IMR-90 (cell line): ENCODE measurements at regions not wholly inside any gene's neighbourhood (a gene's known extent, or its start where the extent isn't known, plus 50 kb on each side); places are given as distances from the start of the nearest gene placed in this dataset.

Experiments used
- ATAC-seq: fragments of 200-7000 bp; cut with Tn5 transposase; 2 replicates; pipeline ENCODE4 v1.9.1; 2020; ENCODE audit warnings: low read depth, mild to moderate bottlenecking, moderate library complexity
- BruUV-seq: library from RNA; stranded (reverse); fragments of 400-500 nt; replicated peaks from 2 replicates; lab custom pipeline; 2021; lab: Mats Ljungman, UMichigan
- CTCF ChIA-PET: fragments of 300-600 bp; formaldehyde crosslinking; extraction: SDS; loops from one replicate; lab custom pipeline; 2021; ENCODE audit warnings: antibody characterized with exemption; lab: Yijun Ruan, JAX
- POLR2A ChIA-PET: fragments of 300-600 bp; sonication (Branson Sonifier 250); formaldehyde crosslinking; loops from one replicate; lab custom pipeline; 2022; ENCODE audit warnings: antibody characterized with exemption; ENCODE audit not compliant: unreplicated experiment; lab: Charles Lee
- DNase-seq: peaks from one replicate; pipeline ENCODE4 v3.0.0; 2013
- H2AFZ ChIP-seq: replicated peaks from 2 replicates; pipeline ENCODE3; 2013; ENCODE audit warnings: low read length, mild to moderate bottlenecking; ENCODE audit not compliant: poor library complexity
- H2AK5ac ChIP-seq: 2 replicates; pipeline ENCODE4 v1.6.1; 2013; ENCODE audit warnings: low read depth, low read length, inconsistent platforms
- H2AK9ac ChIP-seq: replicated peaks from 2 replicates; pipeline ENCODE3; 2013; ENCODE audit warnings: mild to moderate bottlenecking, low read depth, low read length, moderate library complexity; ENCODE audit not compliant: poor library complexity
- H2BK120ac ChIP-seq: 2 replicates; pipeline ENCODE4 v1.6.1; 2013; ENCODE audit warnings: low read depth, low read length, inconsistent platforms
- H2BK15ac ChIP-seq: 3 replicates; pipeline ENCODE4 v1.6.1; 2013; ENCODE audit warnings: low read depth, low read length, inconsistent platforms
- H2BK20ac ChIP-seq: 2 replicates; pipeline ENCODE4 v1.6.1; 2013; ENCODE audit warnings: low read depth, mild to moderate bottlenecking, inconsistent platforms, low read length, moderate library complexity
- H2BK5ac ChIP-seq: 2 replicates; pipeline ENCODE4 v1.6.1; 2013; ENCODE audit warnings: mild to moderate bottlenecking, low read depth, low read length, inconsistent platforms; ENCODE audit not compliant: poor library complexity, severe bottlenecking
- H3K14ac ChIP-seq: replicated peaks from 2 replicates; pipeline ENCODE4 v1.6.1; 2013; ENCODE audit warnings: low read depth, low read length, inconsistent platforms
- H3K18ac ChIP-seq: 2 replicates; pipeline ENCODE4 v1.6.1; 2013; ENCODE audit warnings: low read depth, low read length, control low read depth
- H3K23ac ChIP-seq: 2 replicates; pipeline ENCODE4 v1.6.1; 2013; ENCODE audit warnings: low read depth, low read length, inconsistent platforms
- H3K27ac ChIP-seq: 2 replicates; pipeline ENCODE4 v1.5.1; 2013; ENCODE audit warnings: mild to moderate bottlenecking, control low read depth, low read length; ENCODE audit not compliant: insufficient read depth
- H3K27me3 ChIP-seq: 2 replicates; pipeline ENCODE4 v1.6.1; 2013; ENCODE audit warnings: low read length; ENCODE audit not compliant: control insufficient read depth, insufficient read depth
- H3K36me3 ChIP-seq: 2 replicates; pipeline ENCODE4 v1.6.1; 2013; ENCODE audit warnings: low read length, mixed read lengths; ENCODE audit not compliant: control insufficient read depth, insufficient read depth
- H3K4ac ChIP-seq: 2 replicates; pipeline ENCODE4 v1.6.1; 2013; ENCODE audit warnings: low read depth, low read length, inconsistent platforms
- H3K4me1 ChIP-seq: 2 replicates; pipeline ENCODE4 v1.6.1; 2013; ENCODE audit warnings: low read length, mixed read lengths; ENCODE audit not compliant: control insufficient read depth, insufficient read depth
- H3K4me2 ChIP-seq: 2 replicates; pipeline ENCODE4 v1.6.1; 2013; ENCODE audit warnings: low read depth, mild to moderate bottlenecking, control low read depth, low read length, moderate library complexity
- H3K4me3 ChIP-seq: 2 replicates; pipeline ENCODE4 v1.5.1; 2013; ENCODE audit warnings: low read depth, mild to moderate bottlenecking, control low read depth, low read length, moderate library complexity; ENCODE audit not compliant: insufficient read depth
- H3K56ac ChIP-seq: 2 replicates; pipeline ENCODE4 v1.6.1; 2013; ENCODE audit warnings: low read length, inconsistent platforms; ENCODE audit not compliant: insufficient read depth; ENCODE audit errors: extremely low read depth
- H3K79me1 ChIP-seq, 2 experiments: 2 replicates each; pipeline ENCODE4 v1.6.1; 2013; ENCODE audit warnings: low read length in 2 of 2, inconsistent platforms in 1 of 2, low read depth in 1 of 2
- H3K9ac ChIP-seq: 2 replicates; pipeline ENCODE4 v1.6.1; 2013; ENCODE audit warnings: low read depth, low read length, control low read depth
- H3K9me1 ChIP-seq: 2 replicates; pipeline ENCODE4 v1.6.1; 2013; ENCODE audit warnings: low read length, inconsistent platforms; ENCODE audit not compliant: insufficient read depth
- H3K9me3 ChIP-seq: 2 replicates; pipeline ENCODE4 v1.6.1; 2013; ENCODE audit warnings: low read length; ENCODE audit not compliant: control insufficient read depth, insufficient read depth
- H4K20me1 ChIP-seq: 2 replicates; pipeline ENCODE4 v1.6.1; 2013; ENCODE audit warnings: low read length, inconsistent platforms; ENCODE audit not compliant: insufficient read depth
- H4K5ac ChIP-seq: 2 replicates; pipeline ENCODE4 v1.6.1; 2013; ENCODE audit warnings: mild to moderate bottlenecking, low read depth, low read length, control low read depth
- H4K8ac ChIP-seq, 2 experiments: 2 replicates each; pipeline ENCODE4 v1.6.1; 2013; ENCODE audit warnings: low read depth in 2 of 2, low read length in 2 of 2, control low read depth in 1 of 2, inconsistent platforms in 1 of 2
- H4K91ac ChIP-seq: 2 replicates; pipeline ENCODE4 v1.6.1; 2013; ENCODE audit warnings: low read depth, low read length, inconsistent platforms; ENCODE audit not compliant: insufficient read depth
- BHLHE40 ChIP-seq: fragments of 150-350 bp; IDR thresholded peaks from 2 replicates; pipeline ENCODE4 v1.6.1; 2016; ENCODE audit warnings: mild to moderate bottlenecking, low read depth, low read length
- CEBPB ChIP-seq: IDR thresholded peaks from 2 replicates; pipeline ENCODE4 v1.6.1; 2012; ENCODE audit warnings: low read depth, low read length, improper control_type of control experiment
- CHD1 ChIP-seq: IDR thresholded peaks from 2 replicates; pipeline ENCODE4 v1.6.1; 2012; ENCODE audit warnings: low read depth, low read length, improper control_type of control experiment
- ELK1 ChIP-seq: fragments of 150-350 bp; IDR thresholded peaks from 2 replicates; pipeline ENCODE4 v1.6.1; 2016; ENCODE audit warnings: low read depth, mild to moderate bottlenecking, low read length, moderate library complexity, borderline replicate concordance
- FOS ChIP-seq: fragments of 150-350 bp; IDR thresholded peaks from 2 replicates; pipeline ENCODE4 v1.6.1; 2016; ENCODE audit warnings: low read depth, low read length
- MAFK ChIP-seq: IDR thresholded peaks from 2 replicates; pipeline ENCODE4 v1.6.1; 2012; ENCODE audit warnings: low read depth, low read length, improper control_type of control experiment
- MXI1 ChIP-seq: IDR thresholded peaks from 2 replicates; pipeline ENCODE4 v1.6.1; 2012; ENCODE audit warnings: low read depth, mild to moderate bottlenecking, low read length, moderate library complexity, borderline replicate concordance
- NFE2L2 ChIP-seq: fragments of 150-350 bp; IDR thresholded peaks from 2 replicates; pipeline ENCODE4 v1.6.1; 2016; ENCODE audit warnings: low read depth, mild to moderate bottlenecking, low read length
- POLR2A ChIP-seq: IDR thresholded peaks from 2 replicates; pipeline ENCODE4 v1.6.1; 2012; ENCODE audit warnings: mild to moderate bottlenecking, low read depth, low read length
- RAD21 ChIP-seq: IDR thresholded peaks from 2 replicates; pipeline ENCODE4 v1.6.1; 2012; ENCODE audit warnings: low read length, improper control_type of control experiment
- RCOR1 ChIP-seq: IDR thresholded peaks from 2 replicates; pipeline ENCODE4 v1.6.1; 2012; ENCODE audit warnings: mild to moderate bottlenecking, low read length, improper control_type of control experiment; ENCODE audit not compliant: insufficient replicate concordance
- RFX5 ChIP-seq: IDR thresholded peaks from 2 replicates; pipeline ENCODE4 v1.8.0; 2012; ENCODE audit warnings: low read depth, mild to moderate bottlenecking, low read length, moderate library complexity
- SMC3 ChIP-seq: fragments of 150-350 bp; IDR thresholded peaks from 2 replicates; pipeline ENCODE4 v1.6.1; 2016; ENCODE audit warnings: low read depth, mild to moderate bottlenecking, antibody characterized with exemption, low read length, moderate library complexity
- WGBS, 2 experiments: methylation state at CpG; one replicate each; pipeline versions ENCODE4 v1.1.5 to v1.1.7; 2013; ENCODE audit warnings: missing lambda C conversion rate in 2 of 2; ENCODE audit not compliant: insufficient read length in 1 of 2; ENCODE audit errors: extremely low coverage in 2 of 2; 5-methylcytosine and 5-hydroxymethylcytosine counted together
- dilution Hi-C: fragments of 300-500 bp; cut with HindIII; formaldehyde crosslinking; loops from one replicate; pipeline ENCODE4 v1.14.3; 2018; ENCODE audit warnings: low sequenced_read_pairs; ENCODE audit not compliant: unreplicated experiment
- in situ Hi-C: fragments of 300-500 bp; cut with MboI; formaldehyde crosslinking; loops from 3 replicates; pipeline ENCODE4 v1.14.3; 2019; ENCODE audit warnings: low sequenced_read_pairs, inconsistent platforms, mixed read lengths
- intact Hi-C: fragments of 100-400 bp; cut with micrococcal nuclease; formaldehyde crosslinking; loops from 2 replicates; pipeline ENCODE4 v1.10.0; 2022

GRCh38 chrX:63932907-63933306 is 147.9 kb upstream of the ARHGEF9 start:
- intact Hi-C loops (no loop called here), dilution Hi-C loops (no loop called here), in situ Hi-C loops (no loop called here)
- H4K20me1 ChIP-seq, result no peaks in the 10 kb centered on the region
- DNase-seq (no peak), ATAC-seq (no peak)
- H3K9me3 ChIP-seq, result peaks cover 6% of the 10 kb centered on the region; the same call in 1 of the 2 replicates
- H3K9me1 ChIP-seq, result no peaks in the 10 kb centered on the region
- H3K4me2 ChIP-seq, result no peak overlapping the region
- no peak overlapping the region for H2BK5ac ChIP-seq
- no peak overlapping the region for H2BK15ac ChIP-seq
- no peak overlapping the region for H2AFZ ChIP-seq
- H3K4me3 ChIP-seq, result no peak overlapping the region
- no TSS peak for BruUV-seq
- H3K9ac ChIP-seq, result no peak overlapping the region
- WGBS, 2 experiments, result 44% methylated on average over 6 of the region's 10 CpGs; no CpG with 5 or more reads in 1 of the 2 experiments
- H3K23ac ChIP-seq, result no peak overlapping the region
- H3K4me1 ChIP-seq, result no peaks in the 10 kb centered on the region
- no peak overlapping the region for H3K27ac ChIP-seq
- no peak overlapping the region for H3K14ac ChIP-seq
- no peak overlapping the region for H4K5ac ChIP-seq
- no peaks in the 10 kb centered on the region for H3K79me1 ChIP-seq
- no peak overlapping the region for H2BK20ac ChIP-seq
- ChIA-PET CTCF (no interaction called here), POLR2A (no interaction called here)
- no peak overlapping the region for H3K18ac ChIP-seq
- H3K36me3 ChIP-seq, result no peaks in the 10 kb centered on the region
- H2AK5ac ChIP-seq, result no peak overlapping the region
- no peak overlapping the region for H2AK9ac ChIP-seq
- no peaks in the 10 kb centered on the region for H3K27me3 ChIP-seq
- no peak overlapping the region for H4K8ac ChIP-seq
- H3K56ac ChIP-seq, result no peak overlapping the region
- TF ChIP-seq BHLHE40, result no peak
- TF ChIP-seq ELK1, result no peak
- no peak for TF ChIP-seq FOS
- no peak for TF ChIP-seq MXI1
- TF ChIP-seq CEBPB, result no peak
- no peak for TF ChIP-seq RFX5
- no peak for TF ChIP-seq CHD1
- no peak for TF ChIP-seq POLR2A
- TF ChIP-seq RCOR1, result no peak
- no peak for TF ChIP-seq RAD21
- no peak for TF ChIP-seq SMC3
- no peak for TF ChIP-seq MAFK
- no peak for TF ChIP-seq NFE2L2
- H4K91ac ChIP-seq, result no peak overlapping the region
- no peak overlapping the region for H3K4ac ChIP-seq
- no peak overlapping the region for H2BK120ac ChIP-seq
